GM12875 (cell line): ENCODE measurements at regions not wholly inside any gene's neighbourhood (a gene's known extent, or its start where the extent isn't known, plus 50 kb on each side); places are given as distances from the start of the nearest gene placed in this dataset.

Experiments used
- H3K4me3 ChIP-seq: one replicate; pipeline ENCODE4 v1.5.1; 2011; ENCODE audit warnings: low read depth, low read length, control low read depth
- TF ChIP-seq, protein P1 (sequence below): IDR thresholded peaks from 2 replicates; pipeline ENCODE4 v1.5.1; 2011; ENCODE audit warnings: low read depth, mild to moderate bottlenecking, control low read depth, inconsistent platforms, low read length, moderate library complexity, borderline replicate concordance; ENCODE audit not compliant: insufficient read depth

DNA sequence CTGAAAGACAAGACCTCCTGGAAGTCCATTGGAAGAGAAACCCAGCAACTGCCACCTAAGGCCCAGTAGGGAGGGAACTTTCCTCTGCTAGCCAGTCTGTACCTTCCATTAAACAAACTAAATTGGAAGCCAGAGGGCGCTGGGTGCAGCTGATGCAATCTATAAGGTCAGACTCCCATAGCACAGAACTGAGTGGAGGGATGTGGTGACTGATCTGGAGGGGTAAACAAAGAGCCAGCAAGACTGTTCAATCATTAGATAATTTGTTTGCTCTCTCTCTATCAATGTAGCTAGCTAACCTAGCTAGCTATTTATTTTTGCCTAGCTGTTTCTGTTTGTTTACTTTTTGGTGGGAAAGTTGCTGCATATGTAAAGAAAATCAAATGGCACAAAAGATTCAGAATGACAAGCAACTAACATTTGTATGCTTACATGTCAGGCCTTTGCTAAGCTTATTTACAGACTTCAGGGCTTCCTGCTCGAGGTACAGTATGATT, 291.8 kb upstream of the DAB2 start:
- H3K4me3 ChIP-seq = no peak overlapping the region
- TF ChIP-seq, protein P1, sequence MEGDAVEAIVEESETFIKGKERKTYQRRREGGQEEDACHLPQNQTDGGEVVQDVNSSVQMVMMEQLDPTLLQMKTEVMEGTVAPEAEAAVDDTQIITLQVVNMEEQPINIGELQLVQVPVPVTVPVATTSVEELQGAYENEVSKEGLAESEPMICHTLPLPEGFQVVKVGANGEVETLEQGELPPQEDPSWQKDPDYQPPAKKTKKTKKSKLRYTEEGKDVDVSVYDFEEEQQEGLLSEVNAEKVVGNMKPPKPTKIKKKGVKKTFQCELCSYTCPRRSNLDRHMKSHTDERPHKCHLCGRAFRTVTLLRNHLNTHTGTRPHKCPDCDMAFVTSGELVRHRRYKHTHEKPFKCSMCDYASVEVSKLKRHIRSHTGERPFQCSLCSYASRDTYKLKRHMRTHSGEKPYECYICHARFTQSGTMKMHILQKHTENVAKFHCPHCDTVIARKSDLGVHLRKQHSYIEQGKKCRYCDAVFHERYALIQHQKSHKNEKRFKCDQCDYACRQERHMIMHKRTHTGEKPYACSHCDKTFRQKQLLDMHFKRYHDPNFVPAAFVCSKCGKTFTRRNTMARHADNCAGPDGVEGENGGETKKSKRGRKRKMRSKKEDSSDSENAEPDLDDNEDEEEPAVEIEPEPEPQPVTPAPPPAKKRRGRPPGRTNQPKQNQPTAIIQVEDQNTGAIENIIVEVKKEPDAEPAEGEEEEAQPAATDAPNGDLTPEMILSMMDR = no peak

DNA sequence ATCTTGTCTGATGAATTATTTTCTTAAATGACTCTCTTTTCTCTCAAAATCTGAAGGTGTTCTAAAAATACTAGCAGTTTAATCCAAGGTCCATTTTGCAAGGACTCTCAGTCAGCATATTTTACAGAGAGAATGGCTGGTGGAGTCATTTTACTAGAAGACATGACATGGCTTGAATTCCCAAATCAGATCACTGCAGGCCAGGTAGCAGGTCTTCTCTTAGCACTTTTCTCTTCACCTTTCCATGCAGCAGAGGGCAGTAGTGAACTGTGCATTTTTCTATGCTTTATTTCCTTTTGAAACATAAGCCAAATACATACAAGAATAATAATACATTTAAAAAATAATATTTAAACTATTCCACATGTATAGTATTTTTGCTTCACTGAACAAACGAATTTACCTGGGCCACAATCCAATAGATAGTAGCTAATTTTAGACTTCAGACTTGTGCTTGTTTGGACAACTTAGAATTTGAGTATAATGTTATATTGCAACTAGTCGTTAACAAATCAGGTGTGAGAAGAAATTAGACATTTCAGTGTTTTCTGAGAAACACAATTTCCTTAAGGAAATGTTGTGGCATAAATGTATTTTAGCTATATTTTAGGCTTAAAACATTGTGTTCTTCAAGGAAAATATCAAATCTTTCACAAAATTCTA, 289.4 kb upstream of the DAB2 start:
- TF ChIP-seq, protein P1 = peak; percentile 41; the same call in 1 of the 2 replicates
- H3K4me3 ChIP-seq = no peak overlapping the region

DNA sequence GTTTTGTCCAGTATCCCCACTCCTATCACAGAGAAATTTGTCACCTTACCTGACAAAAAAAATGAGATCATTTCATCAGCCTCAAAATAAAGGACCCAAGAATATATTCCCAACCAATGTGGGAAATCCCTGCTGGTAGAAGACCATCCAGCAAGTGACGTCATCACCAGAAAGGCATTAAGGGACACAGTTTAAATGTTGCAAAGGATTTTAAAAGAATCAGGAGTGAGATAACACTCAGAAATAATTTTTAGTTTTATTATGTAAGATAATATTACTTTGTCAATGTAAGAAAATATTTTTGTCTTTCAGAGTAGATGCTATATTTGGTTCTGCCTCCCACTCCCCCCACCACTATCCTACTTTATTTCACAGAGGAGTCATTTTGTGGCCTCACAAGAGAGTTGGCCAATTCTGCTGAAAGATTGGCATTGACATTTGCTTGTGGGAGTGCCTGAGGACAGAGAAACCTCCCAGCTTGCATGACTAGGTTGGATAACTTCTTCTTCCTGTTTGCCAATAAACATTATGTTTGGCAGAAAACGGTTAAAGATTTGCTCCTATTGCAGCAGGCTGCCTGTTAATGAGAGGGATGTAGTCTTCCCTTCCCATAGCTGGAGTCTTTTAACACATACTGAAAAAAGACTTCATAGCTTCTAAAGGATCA, 288.6 kb upstream of the DAB2 start:
- no peak overlapping the region for H3K4me3 ChIP-seq
- TF ChIP-seq, protein P1 = no peak

DNA sequence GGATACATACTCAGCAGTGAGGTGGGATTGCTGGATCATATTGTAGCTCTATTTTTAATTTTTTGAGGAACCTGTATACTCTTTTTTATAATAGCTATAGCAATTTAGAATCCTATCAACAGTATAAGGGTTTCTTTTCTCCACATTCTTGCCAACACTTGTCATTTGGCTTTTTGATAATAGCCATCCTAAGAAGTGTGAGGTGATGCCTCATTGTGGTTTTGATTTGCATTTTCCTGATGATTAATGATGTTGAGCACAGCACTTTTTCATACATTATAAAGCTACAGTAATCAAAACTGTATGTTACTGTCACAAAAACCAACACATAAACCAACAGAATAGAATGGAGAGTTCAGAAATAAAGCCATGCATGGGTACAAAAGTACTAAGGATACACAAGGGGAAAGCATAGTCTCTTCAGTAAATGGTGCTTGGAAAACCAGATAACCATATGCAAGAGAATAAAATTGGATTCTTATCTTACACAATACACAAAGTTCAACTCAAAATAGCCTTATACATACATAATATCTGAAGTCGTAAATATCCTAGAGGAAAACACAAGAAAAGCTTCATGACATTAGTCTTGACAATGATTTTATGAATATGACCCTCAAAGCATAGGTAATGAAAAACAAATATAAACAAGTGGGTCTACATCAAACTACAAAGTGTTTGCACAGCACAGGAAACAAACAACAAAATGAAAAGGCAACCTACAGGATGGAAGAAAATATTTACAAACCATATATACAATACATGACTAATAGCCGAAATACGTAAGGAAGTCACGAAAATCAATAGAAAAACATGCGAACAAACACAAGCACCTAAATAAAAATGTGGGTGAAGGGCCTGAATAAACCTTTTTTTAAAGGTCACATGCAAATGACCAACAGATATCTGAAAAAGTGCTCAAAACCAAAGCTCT, 287.8 kb upstream of the DAB2 start:
- H3K4me3 ChIP-seq = no peak overlapping the region
- TF ChIP-seq, protein P1 = no peak

DNA sequence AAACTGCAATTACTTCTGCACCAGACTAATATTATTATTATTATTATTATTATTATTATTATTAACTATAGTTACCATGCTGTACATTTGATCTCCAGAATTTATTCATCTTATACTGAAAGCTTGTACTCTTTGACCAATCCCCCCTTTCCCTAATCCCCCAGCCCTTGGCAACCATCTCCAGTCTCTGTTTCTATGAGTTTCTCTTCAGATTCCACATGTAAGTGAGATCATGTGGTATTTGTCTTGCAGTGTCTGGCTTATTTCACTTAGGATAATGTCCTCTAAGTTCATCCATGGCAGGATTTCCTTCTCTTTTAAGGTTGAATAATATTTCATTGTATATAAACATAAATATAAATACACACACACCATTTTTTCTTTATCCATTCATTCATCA, 287.0 kb upstream of the DAB2 start:
- TF ChIP-seq, protein P1 = no peak

DNA sequence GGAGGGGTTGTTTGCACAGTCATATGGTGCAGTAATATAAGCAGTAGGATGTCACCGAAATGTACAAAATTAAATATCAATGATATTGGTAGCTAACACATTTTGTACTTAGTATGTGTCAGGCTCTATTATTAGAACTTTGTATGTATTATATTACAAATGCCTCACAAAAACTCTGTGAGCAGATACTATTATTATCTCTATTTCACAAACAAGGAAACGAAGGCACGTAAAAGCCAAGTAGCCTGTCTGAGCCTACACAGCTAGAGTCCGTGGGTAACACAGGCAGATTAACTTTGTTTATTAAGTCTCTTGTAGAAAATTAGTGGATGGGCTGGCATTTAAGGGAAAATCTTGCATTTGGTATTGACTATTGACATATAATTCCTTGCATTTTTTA, 284.3 kb upstream of the DAB2 start:
- TF ChIP-seq, protein P1 = no peak
- H3K4me3 ChIP-seq = no peak overlapping the region

More for the DNA sequence above, 287.0 kb upstream of the DAB2 start:
- H3K4me3 ChIP-seq = no peak overlapping the region
